Caco-2 (cell line): ENCODE measurements at regions not wholly inside any gene's neighbourhood (a gene's known extent, or its start where the extent isn't known, plus 50 kb on each side); places are given as distances from the start of the nearest gene placed in this dataset.

Experiments used
- BruUV-seq: library from RNA; stranded (reverse); fragments of 400-500 nt; replicated peaks from 2 replicates; lab custom pipeline; 2021; lab: Mats Ljungman, UMichigan
- CTCF ChIA-PET: fragments of 300-600 bp; sonication (Branson Sonifier 250); formaldehyde crosslinking; loops from one replicate; lab custom pipeline; 2022; ENCODE audit warnings: antibody characterized with exemption; lab: Charles Lee
- POLR2A ChIA-PET: fragments of 300-600 bp; sonication (Branson Sonifier 250); formaldehyde crosslinking; loops from one replicate; lab custom pipeline; 2022; ENCODE audit warnings: antibody characterized with exemption; lab: Charles Lee
- DNase-seq, 2 experiments: peaks; one replicate each; pipeline versions ENCODE4 v3.0.0 to v3.0.0-alpha.2; 2020 to 2022
- H3K27me3 ChIP-seq: replicated peaks from 2 replicates; pipeline ENCODE4 v1.6.0; 2011; ENCODE audit warnings: low read length; ENCODE audit not compliant: control insufficient read depth, insufficient read depth
- H3K36me3 ChIP-seq: 2 replicates; pipeline ENCODE4 v1.5.1; 2011; ENCODE audit warnings: low read length; ENCODE audit not compliant: control insufficient read depth, insufficient read depth
- H3K4me1 ChIP-seq: fragments of 250-450 bp; sonication (Bioruptor Pico); 2 replicates; pipeline ENCODE4 v1.5.1; 2020; ENCODE audit warnings: mild to moderate bottlenecking
- H3K4me3 ChIP-seq: 2 replicates; pipeline ENCODE4 v1.5.1; 2011; ENCODE audit warnings: low read depth, mild to moderate bottlenecking, control low read depth, low read length
- H3K9me3 ChIP-seq: fragments of 250-450 bp; sonication (Bioruptor Pico); 2 replicates; pipeline ENCODE4 v1.5.1; 2020; ENCODE audit warnings: mild to moderate bottlenecking, moderate library complexity
- H3K27ac Mint-ChIP-seq: one replicate; pipeline ENCODE4 v1.8.0; 2022; ENCODE audit warnings: mixed read lengths; ENCODE audit not compliant: unreplicated experiment
- H3K27me3 Mint-ChIP-seq: one replicate; pipeline ENCODE4 v1.8.0; 2022; ENCODE audit warnings: mixed read lengths; ENCODE audit not compliant: insufficient read depth, unreplicated experiment
- H3K36me3 Mint-ChIP-seq: one replicate; pipeline ENCODE4 v1.8.0; 2022; ENCODE audit warnings: mild to moderate bottlenecking, mixed read lengths; ENCODE audit not compliant: insufficient read depth, unreplicated experiment
- H3K4me1 Mint-ChIP-seq: one replicate; pipeline ENCODE4 v1.8.0; 2022; ENCODE audit warnings: low read depth, mixed read lengths; ENCODE audit not compliant: unreplicated experiment
- H3K4me3 Mint-ChIP-seq: one replicate; pipeline ENCODE4 v1.8.0; 2022; ENCODE audit warnings: mild to moderate bottlenecking, moderate library complexity, mixed read lengths; ENCODE audit not compliant: unreplicated experiment
- H3K9me3 Mint-ChIP-seq: one replicate; pipeline ENCODE4 v1.8.0; 2022; ENCODE audit warnings: mixed read lengths; ENCODE audit not compliant: unreplicated experiment
- CTCF ChIP-seq, 2 experiments: fragments of 200-600 bp in 1 of 2; IDR thresholded peaks; 1 replicate in 1 of 2; 2 replicates in 1 of 2; pipeline versions ENCODE4 v1.5.1 to v1.8.0; 2011 to 2022; ENCODE audit warnings: antibody characterized with exemption in 1 of 2, control low read depth in 1 of 2, inconsistent platforms in 1 of 2, low read depth in 1 of 2, low read length in 1 of 2, mild to moderate bottlenecking in 1 of 2, moderate library complexity in 1 of 2; ENCODE audit not compliant: insufficient read depth in 1 of 2, severe bottlenecking in 1 of 2, unreplicated experiment in 1 of 2
- intact Hi-C: fragments of 100-400 bp; cut with micrococcal nuclease; formaldehyde crosslinking; loops from one replicate; pipeline ENCODE4 v1.10.0; 2022; ENCODE audit not compliant: unreplicated experiment

GRCh38 chr3:28703843-28704242 is 355.2 kb upstream of the AZI2 start:
- no peak for DNase-seq
- no peaks in the 10 kb centered on the region for H3K36me3 ChIP-seq
- no peak overlapping the region for H3K4me3 Mint-ChIP-seq
- no peak overlapping the region for H3K4me3 ChIP-seq
- no peaks in the 10 kb centered on the region for H3K27me3 ChIP-seq
- ChIA-PET POLR2A (no interaction called here), CTCF (no interaction called here)
- H3K9me3 Mint-ChIP-seq = no peaks in the 10 kb centered on the region
- BruUV-seq = no TSS peak
- TF ChIP-seq CTCF (IDR thresholded peaks at IDR 0.05; ENCODE audit: insufficient read depth in 1 of 2, low read depth in 1 of 2, low read length in 1 of 2, severe bottlenecking in 1 of 2, unreplicated experiment in 1 of 2) = no peak
- intact Hi-C loops = no loop called here
- H3K27ac Mint-ChIP-seq = no peak overlapping the region
- H3K4me1 ChIP-seq = no peaks in the 10 kb centered on the region
- no peaks in the 10 kb centered on the region for H3K9me3 ChIP-seq
- H3K27me3 Mint-ChIP-seq = peaks cover under 1% of the 10 kb centered on the region
- H3K36me3 Mint-ChIP-seq = no peaks in the 10 kb centered on the region
- H3K4me1 Mint-ChIP-seq = no peaks in the 10 kb centered on the region

DNA sequence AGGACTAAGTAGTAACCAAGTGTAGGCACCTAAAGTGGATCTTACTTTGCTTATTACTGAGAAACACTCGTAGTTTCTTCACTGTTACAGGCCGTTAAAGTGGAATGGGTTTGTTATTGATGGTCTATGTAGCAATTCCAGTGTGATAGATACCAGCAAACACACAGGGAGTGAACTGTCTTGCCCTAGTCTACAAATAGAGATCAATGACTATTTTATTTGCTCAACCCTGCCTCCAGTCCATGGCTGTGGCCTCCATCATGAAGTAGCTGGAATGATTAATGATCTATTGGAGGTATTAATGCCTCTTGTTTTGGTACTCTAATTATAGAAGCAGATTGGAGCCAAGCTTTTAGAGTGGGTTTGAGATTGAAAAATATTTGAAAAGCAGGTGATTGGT is 362.7 kb upstream of the AZI2 start:
- DNase-seq = no peak
- ChIA-PET CTCF (no interaction called here), POLR2A (no interaction called here)
- H3K9me3 ChIP-seq = no peaks in the 10 kb centered on the region
- no peaks in the 10 kb centered on the region for H3K4me1 ChIP-seq
- intact Hi-C loops = no loop called here
- H3K36me3 ChIP-seq = no peaks in the 10 kb centered on the region
- no peak for TF ChIP-seq CTCF (IDR thresholded peaks at IDR 0.05; ENCODE audit: insufficient read depth in 1 of 2, low read depth in 1 of 2, low read length in 1 of 2, severe bottlenecking in 1 of 2, unreplicated experiment in 1 of 2)
- H3K4me3 ChIP-seq = no peak overlapping the region
- Mint-ChIP-seq H3K4me1 (no peaks in the 10 kb centered on the region), H3K9me3 (no peaks in the 10 kb centered on the region), H3K36me3 (no peaks in the 10 kb centered on the region), H3K27ac (no peak overlapping the region), H3K4me3 (no peak overlapping the region), H3K27me3 (peaks cover 4% of the 10 kb centered on the region)
- no TSS peak for BruUV-seq
- no peaks in the 10 kb centered on the region for H3K27me3 ChIP-seq

DNA sequence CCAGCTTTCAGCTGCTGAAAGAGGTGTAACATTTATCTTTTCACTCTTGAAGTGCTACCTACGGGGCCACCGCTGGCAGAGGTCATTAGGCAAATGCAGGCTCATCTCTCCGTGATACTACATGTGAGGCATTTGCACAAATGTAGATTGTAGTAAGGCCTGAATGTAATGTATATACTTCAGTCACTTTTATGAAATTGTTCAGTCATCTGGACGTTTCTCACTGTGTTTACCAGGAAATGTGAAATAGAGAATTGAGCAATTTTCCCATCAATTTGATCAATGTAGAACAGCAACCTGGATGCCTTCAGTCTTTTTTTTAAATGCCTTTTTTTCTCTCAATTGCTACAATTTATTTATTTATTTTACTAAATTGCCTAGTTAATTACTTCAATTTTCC is 368.3 kb upstream of the AZI2 start:
- H3K4me3 Mint-ChIP-seq = no peak overlapping the region
- no peak overlapping the region for H3K27ac Mint-ChIP-seq
- BruUV-seq = no TSS peak
- Histone ChIP-seq H3K27me3 (no peaks in the 10 kb centered on the region), H3K36me3 (no peaks in the 10 kb centered on the region), H3K4me3 (no peak overlapping the region), H3K9me3 (no peaks in the 10 kb centered on the region), H3K4me1 (no peaks in the 10 kb centered on the region)
- H3K27me3 Mint-ChIP-seq = no peaks in the 10 kb centered on the region
- TF ChIP-seq CTCF (IDR thresholded peaks at IDR 0.05; ENCODE audit: insufficient read depth in 1 of 2, low read depth in 1 of 2, low read length in 1 of 2, severe bottlenecking in 1 of 2, unreplicated experiment in 1 of 2) = no peak
- DNase-seq = no peak
- intact Hi-C loops = no loop called here
- no peaks in the 10 kb centered on the region for H3K4me1 Mint-ChIP-seq
- H3K9me3 Mint-ChIP-seq = no peaks in the 10 kb centered on the region
- ChIA-PET POLR2A (no interaction called here), CTCF (no interaction called here)
- H3K36me3 Mint-ChIP-seq = no peaks in the 10 kb centered on the region
